GM19025 (cell line): ENCODE measurements at regions not wholly inside any gene's neighbourhood (a gene's known extent, or its start where the extent isn't known, plus 50 kb on each side); places are given as distances from the start of the nearest gene placed in this dataset.
A peak's percentile ranks its signal among the peaks of the same experiment; 100 is the strongest.
"Not testable (repeated sequence)": the region's sequence is repeated elsewhere in the genome, so short reads cannot be mapped to it uniquely, and the experiment has no call there.

Experiments
- ATAC-seq: cut with Tn5 transposase; IDR thresholded peaks from one replicate; pipeline ENCODE4 v1.9.1; 2021; ENCODE audit warnings: mild to moderate bottlenecking, low read depth, moderate library complexity; ENCODE audit not compliant: unreplicated experiment

- no peak for ATAC-seq
Observed at GRCh38 chr6:105522626-105523322, 119.9 kb upstream of the PREP start.

GRCh38 chr6:105519954-105520353 lies 117.1 kb upstream of the PREP start:
- no peak for ATAC-seq

- not testable (repeated sequence) for ATAC-seq
Observed at GRCh38 chr6:105518993-105519392, 116.1 kb upstream of the PREP start.

- no peak for ATAC-seq
Observed at GRCh38 chr6:105515054-105515453, 112.2 kb upstream of the PREP start.

GRCh38 chr6:105514306-105514705 lies 111.4 kb upstream of the PREP start:
- no peak for ATAC-seq

- ATAC-seq, result no peak
Observed at GRCh38 chr6:105511639-105512038, 108.8 kb upstream of the PREP start.

DNA sequence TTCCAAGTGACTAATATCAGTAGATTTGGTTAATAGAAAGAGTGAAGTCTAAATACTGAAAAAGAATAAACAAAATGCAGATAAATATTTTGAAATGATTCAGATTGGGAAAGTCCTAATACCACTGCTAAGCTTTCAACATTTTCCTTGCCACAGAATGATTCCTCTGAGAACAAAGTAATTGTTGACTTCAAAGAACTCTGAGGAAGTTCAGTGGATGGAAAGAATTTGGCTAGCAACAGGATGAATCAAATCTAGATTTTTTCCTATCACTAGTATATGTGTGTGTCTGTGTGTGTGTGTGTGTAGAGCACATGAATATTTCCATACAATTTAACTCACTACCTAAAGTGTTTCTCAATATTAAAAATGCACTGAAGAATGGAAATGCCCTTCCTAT lies 107.9 kb upstream of the PREP start:
- no peak for ATAC-seq

DNA sequence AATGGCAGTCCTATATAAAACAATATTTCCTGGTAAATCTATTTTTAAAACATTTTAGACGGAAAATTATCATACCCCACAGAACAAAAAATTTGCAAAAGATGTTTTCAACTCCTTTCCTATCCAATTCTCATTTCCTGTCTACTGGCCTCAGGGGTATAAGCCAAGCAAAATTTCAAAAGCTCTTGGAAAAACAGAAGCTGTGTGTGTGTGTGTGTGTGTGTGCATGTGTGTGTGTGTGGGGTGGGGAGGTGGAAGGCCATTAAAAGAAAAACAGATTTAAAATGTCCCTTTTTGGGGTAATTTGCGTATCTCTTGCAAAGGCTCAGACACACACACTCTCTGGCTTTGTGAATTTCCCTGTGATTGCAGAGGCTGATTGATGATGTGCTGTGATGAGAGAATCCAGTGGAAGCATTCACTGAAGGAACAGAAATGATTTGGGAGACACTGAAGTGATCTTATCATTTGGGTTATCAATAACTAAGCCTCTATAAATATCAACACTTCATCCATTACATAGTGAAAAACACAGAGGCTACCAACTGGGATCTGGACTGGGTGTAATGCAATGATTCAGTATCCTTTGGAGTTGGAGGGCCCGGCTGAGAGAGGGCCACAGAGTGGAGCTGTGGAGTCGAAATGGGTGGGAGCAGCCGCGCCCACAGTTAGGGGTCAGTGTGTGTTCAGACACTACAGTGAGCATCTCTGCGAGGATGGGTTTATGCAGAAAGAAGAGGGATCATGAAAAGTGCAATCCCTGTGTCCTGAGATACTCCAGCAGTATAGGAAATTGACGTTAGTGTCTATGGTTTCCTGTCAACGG lies 106.8 kb upstream of the PREP start:
- no peak for ATAC-seq

DNA sequence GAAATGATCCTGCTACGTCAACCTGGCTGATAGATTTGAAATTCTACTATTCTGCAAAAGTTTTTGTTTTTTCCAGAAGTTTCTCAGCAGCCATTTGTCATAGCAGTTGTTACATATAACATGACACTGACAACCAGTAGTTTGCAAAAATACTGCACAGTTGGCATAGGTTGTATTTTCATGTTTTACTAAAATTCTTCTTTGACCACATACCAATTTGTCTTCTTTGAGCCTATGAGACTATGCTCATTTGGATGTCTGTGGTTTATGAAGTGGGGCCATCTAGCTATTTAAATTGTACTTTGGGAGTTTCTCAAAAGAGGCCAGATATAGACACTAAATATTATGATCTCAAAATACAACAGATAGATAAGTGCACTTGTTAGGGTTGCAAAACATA lies 104.9 kb upstream of the PREP start:
- ATAC-seq, result no peak

DNA sequence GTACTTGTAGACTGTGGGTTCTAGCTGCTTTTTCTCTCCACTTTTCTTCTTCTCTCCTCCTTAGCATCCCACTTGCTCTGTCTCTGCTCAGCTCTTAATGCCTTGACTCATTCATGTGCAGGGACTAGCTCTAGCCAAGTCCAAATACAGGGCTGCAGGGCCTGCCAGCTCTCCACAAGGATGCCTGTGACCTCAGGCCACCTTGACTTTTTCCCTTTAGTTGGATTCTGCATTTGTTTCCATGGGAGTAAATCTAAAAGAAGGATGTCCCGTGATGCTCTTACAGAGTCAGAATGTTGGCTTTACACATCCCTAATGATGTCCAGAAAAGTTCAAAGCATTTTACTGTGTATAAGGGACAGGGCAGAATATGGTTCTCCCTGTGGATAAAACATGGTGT lies 101.8 kb upstream of the PREP start:
- ATAC-seq, result no peak

DNA sequence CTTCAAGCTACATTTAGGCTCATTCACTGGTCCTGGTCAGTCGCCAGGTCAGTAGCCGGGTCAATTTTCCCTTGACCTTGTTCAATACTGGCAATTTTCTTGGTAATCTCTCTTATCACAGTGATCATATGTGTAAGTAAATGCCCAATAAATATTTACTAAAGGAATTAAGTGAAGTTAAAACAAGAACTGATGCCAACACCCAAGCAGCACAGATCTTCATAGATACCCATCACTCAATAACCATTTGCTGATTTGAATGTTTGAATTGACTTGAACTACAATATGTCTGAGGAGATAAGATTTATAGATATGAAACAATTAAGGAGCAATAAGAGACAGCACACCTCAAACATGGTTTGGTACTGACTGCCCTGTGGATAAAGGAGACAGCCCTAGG lies 100.8 kb upstream of the PREP start:
- ATAC-seq, result no peak

GRCh38 chr6:105501826-105502344 lies 99.0 kb upstream of the PREP start:
- ATAC-seq, result no peak

DNA sequence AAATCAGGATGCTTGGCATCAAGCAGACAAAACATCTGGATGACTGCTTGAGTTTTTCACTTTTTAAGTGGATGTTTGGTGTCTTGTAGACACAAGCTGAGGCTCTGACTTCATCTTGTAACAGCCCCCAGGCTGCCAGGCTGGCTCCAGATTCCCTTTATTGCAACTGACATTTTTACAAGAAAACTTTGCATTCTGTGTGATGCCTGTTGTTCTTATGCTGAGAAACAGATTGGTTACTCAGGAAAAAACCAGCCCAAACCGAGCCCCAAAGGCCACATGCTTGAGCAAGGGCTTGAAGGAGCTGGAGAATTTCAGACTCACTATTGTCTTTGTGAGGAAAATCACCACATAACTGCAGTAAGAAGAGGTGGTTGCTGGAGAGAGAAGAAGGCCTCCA lies 98.4 kb upstream of the PREP start:
- ATAC-seq, result no peak

- no peak for ATAC-seq
Observed at GRCh38 chr6:105500693-105501092, 97.8 kb upstream of the PREP start.

DNA sequence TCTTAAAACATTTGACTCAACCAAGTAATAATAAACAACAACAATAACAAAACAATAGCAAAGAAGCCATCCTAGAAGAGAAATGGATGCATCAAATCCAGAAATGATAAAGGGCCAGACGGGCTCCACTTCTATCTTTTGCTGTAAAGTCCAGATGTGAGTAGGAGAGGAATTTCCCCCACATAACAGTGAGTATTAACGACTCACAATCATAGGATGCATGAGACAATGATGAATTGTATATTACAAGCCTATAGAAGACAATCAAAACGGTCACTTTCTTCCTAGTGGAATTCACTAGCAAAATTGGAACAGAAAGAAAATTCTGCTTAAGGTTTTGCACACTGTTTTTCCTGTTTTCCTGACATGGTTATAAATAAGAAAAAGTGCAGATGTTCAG lies 97.0 kb upstream of the PREP start:
- ATAC-seq, result no peak

GRCh38 chr6:105499136-105499870 lies 96.4 kb upstream of the PREP start:
- ATAC-seq, result no peak

- ATAC-seq, result no peak
Observed at GRCh38 chr6:105497549-105497948, 94.7 kb upstream of the PREP start.

DNA sequence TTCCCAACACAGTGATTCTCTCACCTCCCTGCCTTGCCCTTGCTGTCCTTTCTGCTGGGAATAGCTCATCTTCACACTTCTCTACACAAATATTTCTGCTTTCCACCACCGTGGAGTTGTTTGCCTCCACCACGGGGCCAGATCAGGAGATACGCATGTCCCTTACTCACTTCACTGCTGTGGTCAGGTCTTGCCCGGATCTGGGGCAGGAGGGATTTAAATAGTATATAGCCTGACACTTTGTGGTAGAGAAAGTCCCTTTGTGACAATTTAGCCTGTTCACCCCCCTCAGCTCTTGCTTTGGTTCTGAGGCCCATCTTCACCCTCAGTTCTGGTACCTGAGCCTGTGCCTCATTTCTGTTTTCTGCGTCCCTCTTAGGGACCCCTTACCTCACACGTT lies 92.6 kb upstream of the PREP start:
- ATAC-seq, result peak; percentile 72

GRCh38 chr6:105494688-105495087 lies 91.8 kb upstream of the PREP start:
- no peak for ATAC-seq

- ATAC-seq, result no peak
Observed at GRCh38 chr6:105493736-105494135, 90.9 kb upstream of the PREP start.
